ENCODE measurements at regions not wholly inside any gene's neighbourhood (a gene's known extent, or its start where the extent isn't known, plus 50 kb on each side); places are given as distances from the start of the nearest gene placed in this dataset.

GRCh38 chr2:21676676-21677075 lies 552.9 kb downstream of the TDRD15 start:
- H3K23ac ChIP-seq (ENCODE audit: low read length), result no peak overlapping the region
- H3K79me1 ChIP-seq (ENCODE audit: low read length), result no peaks in the 10 kb centered on the region
- no peak overlapping the region for H2BK15ac ChIP-seq (replicated peaks; ENCODE audit: low read depth)
- H3K4me2 ChIP-seq (ENCODE audit: low read length), result no peak overlapping the region
- H2AK5ac ChIP-seq (ENCODE audit: low read length), result no peak overlapping the region
- no peak overlapping the region for H2BK5ac ChIP-seq (ENCODE audit: low read length)
- H2BK120ac ChIP-seq (ENCODE audit: low read depth, low read length), result no peak overlapping the region
- H3K56ac ChIP-seq (ENCODE audit: low read length), result no peak overlapping the region
- no peaks in the 10 kb centered on the region for H3K27me3 ChIP-seq (ENCODE audit: insufficient read depth, low read length, poor library complexity)
- no peak overlapping the region for H3K27ac ChIP-seq (ENCODE audit: low read depth, low read length)
- H3K18ac ChIP-seq (ENCODE audit: low read length), result no peak overlapping the region
- no peak overlapping the region for H3K9ac ChIP-seq (ENCODE audit: low read length)
- no peak for DNase-seq
- H3K4ac ChIP-seq (ENCODE audit: low read depth, low read length), result no peak overlapping the region
- H3K36me3 ChIP-seq (ENCODE audit: control insufficient read depth, insufficient read depth, low read length), result no peaks in the 10 kb centered on the region
- H4K8ac ChIP-seq (ENCODE audit: low read depth, low read length), result no peak overlapping the region
- no peak overlapping the region for H4K5ac ChIP-seq (ENCODE audit: low read length)
- H3K4me3 ChIP-seq (ENCODE audit: low read length), result no peak overlapping the region
- H3K4me1 ChIP-seq (ENCODE audit: control insufficient read depth, low read depth, low read length), result no peaks in the 10 kb centered on the region
- no peaks in the 10 kb centered on the region for H3K79me2 ChIP-seq (ENCODE audit: control insufficient read depth, insufficient read depth, low read length)

- H4K5ac ChIP-seq (ENCODE audit: low read length), result no peak overlapping the region
- no peak overlapping the region for H3K4me3 ChIP-seq (ENCODE audit: low read length)
- H2BK120ac ChIP-seq (ENCODE audit: low read depth, low read length), result no peak overlapping the region
- H3K9ac ChIP-seq (ENCODE audit: low read length), result no peak overlapping the region
- H3K79me2 ChIP-seq (ENCODE audit: control insufficient read depth, insufficient read depth, low read length), result no peaks in the 10 kb centered on the region
- no peak overlapping the region for H3K27ac ChIP-seq (ENCODE audit: low read depth, low read length)
- H3K18ac ChIP-seq (ENCODE audit: low read length), result no peak overlapping the region
- no peak overlapping the region for H3K56ac ChIP-seq (ENCODE audit: low read length)
- no peaks in the 10 kb centered on the region for H3K27me3 ChIP-seq (ENCODE audit: insufficient read depth, low read length, poor library complexity)
- no peaks in the 10 kb centered on the region for H3K4me1 ChIP-seq (ENCODE audit: control insufficient read depth, low read depth, low read length)
- no peaks in the 10 kb centered on the region for H3K79me1 ChIP-seq (ENCODE audit: low read length)
- H2BK5ac ChIP-seq (ENCODE audit: low read length), result no peak overlapping the region
- no peak overlapping the region for H2AK5ac ChIP-seq (ENCODE audit: low read length)
- no peak overlapping the region for H3K4ac ChIP-seq (ENCODE audit: low read depth, low read length)
- H2BK15ac ChIP-seq (replicated peaks; ENCODE audit: low read depth), result no peak overlapping the region
- no peak overlapping the region for H4K8ac ChIP-seq (ENCODE audit: low read depth, low read length)
- DNase-seq, result no peak
- H3K23ac ChIP-seq (ENCODE audit: low read length), result no peak overlapping the region
- WGBS (ENCODE audit: extremely low coverage, insufficient coverage, low lambda C conversion rate), result no CpG with 5 or more reads among the region's 2 CpGs
- H3K36me3 ChIP-seq (ENCODE audit: control insufficient read depth, insufficient read depth, low read length), result no peaks in the 10 kb centered on the region
- H3K4me2 ChIP-seq (ENCODE audit: low read length), result no peak overlapping the region
These were observed 560.1 kb downstream of the TDRD15 start for GRCh38 chr2:21683838-21684237.

GRCh38 chr2:21687589-21687988 lies 563.8 kb downstream of the TDRD15 start:
- Histone ChIP-seq H3K56ac (ENCODE audit: low read length) (no peak overlapping the region), H3K79me1 (ENCODE audit: low read length) (no peaks in the 10 kb centered on the region), H3K36me3 (ENCODE audit: control insufficient read depth, insufficient read depth, low read length) (no peaks in the 10 kb centered on the region), H3K27me3 (ENCODE audit: insufficient read depth, low read length, poor library complexity) (no peaks in the 10 kb centered on the region), H3K4me2 (ENCODE audit: low read length) (no peak overlapping the region), H3K9ac (ENCODE audit: low read length) (no peak overlapping the region), H2BK120ac (ENCODE audit: low read depth, low read length) (no peak overlapping the region), H3K4ac (ENCODE audit: low read depth, low read length) (no peak overlapping the region), H2BK5ac (ENCODE audit: low read length) (no peak overlapping the region), H4K5ac (ENCODE audit: low read length) (no peak overlapping the region), H3K4me3 (ENCODE audit: low read length) (no peak overlapping the region), H3K79me2 (ENCODE audit: control insufficient read depth, insufficient read depth, low read length) (no peaks in the 10 kb centered on the region), H3K23ac (ENCODE audit: low read length) (no peak overlapping the region), H3K4me1 (ENCODE audit: control insufficient read depth, low read depth, low read length) (no peaks in the 10 kb centered on the region), H2BK15ac (replicated peaks; ENCODE audit: low read depth) (no peak overlapping the region), H3K27ac (ENCODE audit: low read depth, low read length) (no peak overlapping the region), H4K8ac (ENCODE audit: low read depth, low read length) (no peak overlapping the region), H3K18ac (ENCODE audit: low read length) (no peak overlapping the region), H2AK5ac (ENCODE audit: low read length) (no peak overlapping the region)
- DNase-seq, result no peak
- WGBS (ENCODE audit: extremely low coverage, insufficient coverage, low lambda C conversion rate), result no CpG with 5 or more reads among the region's 2 CpGs

- H3K4me3 ChIP-seq (ENCODE audit: low read length), result no peak overlapping the region
- no peak overlapping the region for H3K4me2 ChIP-seq (ENCODE audit: low read length)
- H2AK5ac ChIP-seq (ENCODE audit: low read length), result no peak overlapping the region
- H3K27me3 ChIP-seq (ENCODE audit: insufficient read depth, low read length, poor library complexity), result no peaks in the 10 kb centered on the region
- H2BK15ac ChIP-seq (replicated peaks; ENCODE audit: low read depth), result no peak overlapping the region
- no peaks in the 10 kb centered on the region for H3K79me2 ChIP-seq (ENCODE audit: control insufficient read depth, insufficient read depth, low read length)
- no peak overlapping the region for H3K9ac ChIP-seq (ENCODE audit: low read length)
- H2BK5ac ChIP-seq (ENCODE audit: low read length), result no peak overlapping the region
- H3K27ac ChIP-seq (ENCODE audit: low read depth, low read length), result no peak overlapping the region
- no peak overlapping the region for H3K18ac ChIP-seq (ENCODE audit: low read length)
- no peak overlapping the region for H4K5ac ChIP-seq (ENCODE audit: low read length)
- H3K36me3 ChIP-seq (ENCODE audit: control insufficient read depth, insufficient read depth, low read length), result no peaks in the 10 kb centered on the region
- no peak overlapping the region for H3K23ac ChIP-seq (ENCODE audit: low read length)
- DNase-seq, result no peak
- no peak overlapping the region for H3K4ac ChIP-seq (ENCODE audit: low read depth, low read length)
- no peaks in the 10 kb centered on the region for H3K4me1 ChIP-seq (ENCODE audit: control insufficient read depth, low read depth, low read length)
- H4K8ac ChIP-seq (ENCODE audit: low read depth, low read length), result no peak overlapping the region
- H2BK120ac ChIP-seq (ENCODE audit: low read depth, low read length), result no peak overlapping the region
- no peak overlapping the region for H3K56ac ChIP-seq (ENCODE audit: low read length)
- H3K79me1 ChIP-seq (ENCODE audit: low read length), result no peaks in the 10 kb centered on the region
These were observed 566.2 kb downstream of the TDRD15 start for GRCh38 chr2:21690005-21690404.

- no peak for DNase-seq
- Histone ChIP-seq H3K27ac (ENCODE audit: low read depth, low read length) (no peak overlapping the region), H4K5ac (ENCODE audit: low read length) (no peak overlapping the region), H3K36me3 (ENCODE audit: control insufficient read depth, insufficient read depth, low read length) (no peaks in the 10 kb centered on the region), H3K79me1 (ENCODE audit: low read length) (no peaks in the 10 kb centered on the region), H2AK5ac (ENCODE audit: low read length) (no peak overlapping the region), H3K18ac (ENCODE audit: low read length) (no peak overlapping the region), H3K4ac (ENCODE audit: low read depth, low read length) (no peak overlapping the region), H3K9ac (ENCODE audit: low read length) (no peak overlapping the region), H2BK15ac (replicated peaks; ENCODE audit: low read depth) (no peak overlapping the region), H3K4me2 (ENCODE audit: low read length) (no peak overlapping the region), H2BK120ac (ENCODE audit: low read depth, low read length) (no peak overlapping the region), H4K8ac (ENCODE audit: low read depth, low read length) (no peak overlapping the region), H3K23ac (ENCODE audit: low read length) (no peak overlapping the region), H3K27me3 (ENCODE audit: insufficient read depth, low read length, poor library complexity) (no peaks in the 10 kb centered on the region), H2BK5ac (ENCODE audit: low read length) (no peak overlapping the region), H3K4me3 (ENCODE audit: low read length) (no peak overlapping the region), H3K56ac (ENCODE audit: low read length) (no peak overlapping the region), H3K4me1 (ENCODE audit: control insufficient read depth, low read depth, low read length) (no peaks in the 10 kb centered on the region), H3K79me2 (ENCODE audit: control insufficient read depth, insufficient read depth, low read length) (no peaks in the 10 kb centered on the region)
These were observed 569.3 kb downstream of the TDRD15 start for GRCh38 chr2:21693081-21693480.

- Histone ChIP-seq H3K23ac (ENCODE audit: low read length) (no peak overlapping the region), H2BK120ac (ENCODE audit: low read depth, low read length) (no peak overlapping the region), H3K4me2 (ENCODE audit: low read length) (no peak overlapping the region), H3K4me1 (ENCODE audit: control insufficient read depth, low read depth, low read length) (no peaks in the 10 kb centered on the region), H3K36me3 (ENCODE audit: control insufficient read depth, insufficient read depth, low read length) (no peaks in the 10 kb centered on the region), H3K79me2 (ENCODE audit: control insufficient read depth, insufficient read depth, low read length) (no peaks in the 10 kb centered on the region), H3K79me1 (ENCODE audit: low read length) (no peaks in the 10 kb centered on the region), H4K8ac (ENCODE audit: low read depth, low read length) (no peak overlapping the region), H3K56ac (ENCODE audit: low read length) (no peak overlapping the region), H2BK15ac (replicated peaks; ENCODE audit: low read depth) (no peak overlapping the region), H3K27ac (ENCODE audit: low read depth, low read length) (no peak overlapping the region), H3K18ac (ENCODE audit: low read length) (no peak overlapping the region), H2AK5ac (ENCODE audit: low read length) (no peak overlapping the region), H2BK5ac (ENCODE audit: low read length) (no peak overlapping the region), H3K4ac (ENCODE audit: low read depth, low read length) (no peak overlapping the region), H4K5ac (ENCODE audit: low read length) (no peak overlapping the region), H3K9ac (ENCODE audit: low read length) (no peak overlapping the region), H3K4me3 (ENCODE audit: low read length) (no peak overlapping the region), H3K27me3 (ENCODE audit: insufficient read depth, low read length, poor library complexity) (no peaks in the 10 kb centered on the region)
- WGBS (ENCODE audit: extremely low coverage, insufficient coverage, low lambda C conversion rate), result no CpG with 5 or more reads among the region's 3 CpGs
- DNase-seq, result no peak
These were observed 570.5 kb downstream of the TDRD15 start for GRCh38 chr2:21694079-21694878.
